SU-DHL-6 (cell line): ENCODE measurements at regions not wholly inside any gene's neighbourhood (a gene's known extent, or its start where the extent isn't known, plus 50 kb on each side); places are given as distances from the start of the nearest gene placed in this dataset.

Source experiments
- EZH2phosphoT487 ChIP-seq: fragments of 200-600 bp; sonication (generic), shearing (Covaris generic); conservative IDR thresholded peaks from 2 replicates; pipeline ENCODE4 v1.6.1; 2018; ENCODE audit warnings: mild to moderate bottlenecking, antibody characterized with exemption, low read length, moderate library complexity, mixed read lengths
- TF ChIP-seq, protein P1 (sequence below): fragments of 200-600 bp; sonication (generic); IDR thresholded peaks from one replicate; pipeline ENCODE4 v1.5.1; 2017; ENCODE audit warnings: antibody characterized with exemption, mild to moderate bottlenecking, low read length, moderate library complexity; ENCODE audit not compliant: insufficient read depth, poor library complexity, severe bottlenecking

DNA sequence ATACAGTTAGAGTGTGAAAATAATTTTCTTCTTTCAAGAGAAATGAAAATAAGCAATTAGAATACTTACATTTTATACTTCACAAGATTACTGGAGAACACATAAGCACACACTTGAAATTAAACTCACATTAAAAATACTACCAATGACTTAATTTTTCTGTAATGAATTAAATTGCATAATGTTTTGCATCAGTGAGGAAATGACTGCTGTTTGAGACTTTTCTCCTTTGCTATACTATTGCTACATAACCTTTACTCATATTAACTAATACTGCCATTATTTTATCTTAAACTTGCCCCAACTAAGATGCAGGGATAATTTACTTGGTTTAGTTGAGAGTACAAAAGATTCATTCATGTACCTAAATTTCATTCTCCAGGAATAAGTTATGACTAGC, 590.9 kb downstream of the ARAP2 start:
- TF ChIP-seq, protein P1, sequence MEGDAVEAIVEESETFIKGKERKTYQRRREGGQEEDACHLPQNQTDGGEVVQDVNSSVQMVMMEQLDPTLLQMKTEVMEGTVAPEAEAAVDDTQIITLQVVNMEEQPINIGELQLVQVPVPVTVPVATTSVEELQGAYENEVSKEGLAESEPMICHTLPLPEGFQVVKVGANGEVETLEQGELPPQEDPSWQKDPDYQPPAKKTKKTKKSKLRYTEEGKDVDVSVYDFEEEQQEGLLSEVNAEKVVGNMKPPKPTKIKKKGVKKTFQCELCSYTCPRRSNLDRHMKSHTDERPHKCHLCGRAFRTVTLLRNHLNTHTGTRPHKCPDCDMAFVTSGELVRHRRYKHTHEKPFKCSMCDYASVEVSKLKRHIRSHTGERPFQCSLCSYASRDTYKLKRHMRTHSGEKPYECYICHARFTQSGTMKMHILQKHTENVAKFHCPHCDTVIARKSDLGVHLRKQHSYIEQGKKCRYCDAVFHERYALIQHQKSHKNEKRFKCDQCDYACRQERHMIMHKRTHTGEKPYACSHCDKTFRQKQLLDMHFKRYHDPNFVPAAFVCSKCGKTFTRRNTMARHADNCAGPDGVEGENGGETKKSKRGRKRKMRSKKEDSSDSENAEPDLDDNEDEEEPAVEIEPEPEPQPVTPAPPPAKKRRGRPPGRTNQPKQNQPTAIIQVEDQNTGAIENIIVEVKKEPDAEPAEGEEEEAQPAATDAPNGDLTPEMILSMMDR, result no peak
- no peak for TF ChIP-seq EZH2phosphoT487
